ENCODE measurements at regions not wholly inside any gene's neighbourhood (a gene's known extent, or its start where the extent isn't known, plus 50 kb on each side); places are given as distances from the start of the nearest gene placed in this dataset.
"Not testable (repeated sequence)": the region's sequence is repeated elsewhere in the genome, so short reads cannot be mapped to it uniquely, and the experiment has no call there.

DNA sequence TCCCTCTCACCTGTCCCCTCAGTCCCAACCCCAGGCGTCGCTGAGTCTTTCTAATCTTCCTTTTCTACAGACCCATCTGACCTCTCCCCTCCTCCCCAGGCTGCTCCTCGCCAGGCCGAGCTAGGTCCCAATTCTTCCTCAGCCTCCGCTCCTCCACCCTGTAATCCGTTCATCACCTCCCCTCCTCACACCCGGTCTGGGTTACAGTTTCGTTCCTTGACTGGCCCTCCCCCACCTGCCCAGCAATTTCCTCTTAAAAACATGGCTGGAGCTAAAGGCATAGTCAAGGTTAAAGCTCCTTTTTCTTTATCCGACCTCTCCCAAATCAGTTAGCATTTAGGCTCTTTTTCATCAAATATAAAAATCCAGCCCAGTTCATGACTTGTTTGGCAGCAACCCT is 262.0 kb downstream of the SMARCA2 start:
- not testable (repeated sequence) for DNase-seq (ENCODE audit: low read depth in 4 of 4, low spot score in 3 of 4)

- DNase-seq (ENCODE audit: low read depth in 4 of 4, low spot score in 3 of 4) = not testable (repeated sequence)
These were observed 262.5 kb downstream of the SMARCA2 start for GRCh38 chr9:2277644-2278043.

- not testable (repeated sequence) for DNase-seq (ENCODE audit: low read depth in 4 of 4, low spot score in 3 of 4)
These were observed 264.0 kb downstream of the SMARCA2 start for GRCh38 chr9:2279138-2279537.

DNA sequence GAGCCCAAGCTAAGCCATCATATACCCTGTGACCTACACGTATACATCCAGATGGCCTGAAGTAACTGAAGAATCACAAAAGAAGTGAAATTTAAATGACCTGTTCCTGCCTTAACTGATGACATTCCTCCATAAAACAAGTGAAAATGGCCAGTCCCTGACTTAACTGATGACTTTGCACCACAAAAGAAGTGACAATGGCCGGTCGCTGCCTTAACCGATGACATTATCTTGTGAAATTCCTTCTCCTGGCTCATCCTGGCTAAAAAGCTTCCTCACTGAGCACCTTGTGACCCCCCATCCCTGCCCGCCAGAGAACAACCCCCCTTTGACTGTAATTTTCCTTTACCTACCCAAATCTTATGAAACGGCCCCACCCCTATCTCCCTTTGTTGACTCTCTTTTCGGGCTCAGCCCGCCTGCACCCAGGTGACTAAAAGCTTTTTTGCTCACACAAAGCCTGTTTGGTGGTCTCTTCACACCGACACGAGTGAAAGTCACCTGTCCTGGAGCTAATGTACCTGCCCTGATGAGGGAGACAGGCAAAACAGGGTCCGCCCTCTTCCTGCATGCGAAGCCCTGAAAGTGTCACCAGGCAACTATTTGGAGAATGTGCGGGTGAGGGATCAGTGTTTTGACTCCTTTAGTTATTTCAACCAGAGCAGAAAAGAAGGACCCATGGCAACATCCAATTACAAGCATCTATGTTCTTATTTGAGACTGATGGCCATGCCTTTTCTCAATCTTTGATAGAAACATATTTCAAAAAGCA is 266.1 kb downstream of the SMARCA2 start:
- no peak for DNase-seq (ENCODE audit: low read depth in 4 of 4, low spot score in 3 of 4)

- DNase-seq (ENCODE audit: low read depth in 4 of 4, low spot score in 3 of 4) = no peak
These were observed 266.6 kb downstream of the SMARCA2 start for GRCh38 chr9:2281803-2282185.

- DNase-seq (ENCODE audit: low read depth in 4 of 4, low spot score in 3 of 4) = no peak
These were observed 269.6 kb downstream of the SMARCA2 start for GRCh38 chr9:2284770-2285169.

GRCh38 chr9:2285416-2286332 is 270.5 kb downstream of the SMARCA2 start:
- no peak for DNase-seq (ENCODE audit: low read depth in 4 of 4, low spot score in 3 of 4)

DNA sequence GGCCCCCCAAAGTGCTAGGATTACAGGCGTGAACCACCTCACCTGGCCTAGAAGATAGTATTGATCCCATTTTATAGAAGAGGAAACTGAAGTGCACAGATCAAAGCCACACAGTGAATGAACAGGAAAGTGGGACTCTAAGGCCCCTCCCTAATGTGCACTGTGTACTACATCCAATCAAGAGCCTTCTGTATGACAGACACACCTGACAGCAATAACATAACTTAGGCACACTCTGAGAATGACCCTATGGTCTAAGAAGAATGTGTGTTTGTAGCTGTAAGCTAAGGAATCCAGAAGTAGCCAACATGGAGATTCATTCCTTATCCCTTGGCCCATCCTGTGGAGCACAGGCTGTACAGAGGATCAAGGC is 271.2 kb downstream of the SMARCA2 start:
- no peak for DNase-seq (ENCODE audit: low read depth in 4 of 4, low spot score in 3 of 4)

DNA sequence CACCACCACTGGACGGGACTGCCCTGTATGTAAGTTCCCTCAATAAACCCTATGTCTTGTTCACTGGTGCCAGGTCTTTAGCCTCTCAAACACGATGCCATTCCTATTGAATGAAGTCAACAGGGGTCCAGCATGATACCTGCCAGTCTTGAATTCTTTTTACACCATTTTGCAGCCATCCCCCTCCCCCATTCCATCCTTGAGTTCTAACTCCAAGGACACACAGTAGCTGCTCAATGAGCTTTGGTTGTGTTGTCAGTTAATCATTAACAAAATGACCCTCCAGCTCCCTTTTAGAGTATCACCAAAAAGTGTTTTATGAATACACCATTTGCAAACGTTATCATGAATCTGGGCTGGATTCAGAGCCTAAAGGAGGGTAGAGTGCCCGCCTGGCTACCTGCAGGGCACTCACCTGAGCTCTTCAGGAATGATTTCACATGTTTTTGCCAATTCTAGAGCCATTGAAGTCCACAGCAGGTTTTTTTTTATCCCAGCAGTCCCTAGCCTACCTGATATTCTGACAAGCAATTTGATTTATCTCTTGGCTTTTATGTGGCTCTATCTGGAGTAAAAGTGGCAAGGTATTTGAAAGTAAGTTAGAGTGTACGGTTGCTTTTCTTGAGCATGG is 271.8 kb downstream of the SMARCA2 start:
- DNase-seq (ENCODE audit: low read depth in 4 of 4, low spot score in 3 of 4) = no peak

DNA sequence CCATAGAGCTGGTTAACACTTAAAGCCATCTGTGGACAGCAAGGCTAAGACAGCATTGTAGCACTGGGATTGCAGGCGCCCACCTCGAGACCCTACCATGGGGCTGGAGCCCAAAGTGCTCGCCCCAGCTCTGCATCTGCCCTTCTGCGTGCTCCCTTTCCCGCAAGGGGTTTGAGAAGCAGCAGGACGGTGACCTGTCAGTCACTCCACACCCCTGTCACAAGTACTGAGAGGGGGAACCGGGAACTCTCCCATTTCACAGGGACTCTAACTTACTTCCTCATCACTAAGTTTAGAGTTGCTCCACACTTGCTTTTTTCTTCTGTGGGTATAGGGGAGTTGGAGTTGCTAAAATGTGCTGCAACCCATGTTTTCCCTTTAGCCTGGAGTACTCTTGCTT is 273.2 kb downstream of the SMARCA2 start:
- DNase-seq (ENCODE audit: low read depth in 4 of 4, low spot score in 3 of 4) = no peak

- DNase-seq (ENCODE audit: low read depth in 4 of 4, low spot score in 3 of 4) = no peak
These were observed 274.1 kb downstream of the SMARCA2 start for GRCh38 chr9:2289263-2289662.

DNA sequence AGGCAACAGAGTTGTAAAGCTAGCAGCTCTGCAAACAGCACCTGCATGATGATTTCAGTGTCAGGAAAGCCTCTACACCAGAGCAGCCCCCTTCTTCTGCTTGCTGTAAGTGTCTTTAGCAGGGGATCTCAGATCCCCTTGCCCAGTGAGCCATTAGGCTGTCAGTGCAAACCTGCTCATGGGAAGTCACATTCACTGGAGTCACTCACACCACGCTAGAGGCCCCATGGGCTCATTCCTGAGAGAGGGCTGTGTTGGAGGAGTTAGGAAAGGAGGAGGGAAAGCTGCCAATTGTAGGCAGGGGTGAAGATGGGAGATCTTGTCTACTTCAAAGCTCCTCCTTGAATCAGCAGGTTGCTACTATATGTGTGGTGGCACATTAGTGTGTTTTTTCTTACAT is 275.2 kb downstream of the SMARCA2 start:
- no peak for DNase-seq (ENCODE audit: low read depth in 4 of 4, low spot score in 3 of 4)

GRCh38 chr9:2291980-2292704 is 277.0 kb downstream of the SMARCA2 start:
- peak in 1 of 4 donors; percentile 43 for DNase-seq (ENCODE audit: low read depth in 4 of 4, low spot score in 3 of 4)

DNA sequence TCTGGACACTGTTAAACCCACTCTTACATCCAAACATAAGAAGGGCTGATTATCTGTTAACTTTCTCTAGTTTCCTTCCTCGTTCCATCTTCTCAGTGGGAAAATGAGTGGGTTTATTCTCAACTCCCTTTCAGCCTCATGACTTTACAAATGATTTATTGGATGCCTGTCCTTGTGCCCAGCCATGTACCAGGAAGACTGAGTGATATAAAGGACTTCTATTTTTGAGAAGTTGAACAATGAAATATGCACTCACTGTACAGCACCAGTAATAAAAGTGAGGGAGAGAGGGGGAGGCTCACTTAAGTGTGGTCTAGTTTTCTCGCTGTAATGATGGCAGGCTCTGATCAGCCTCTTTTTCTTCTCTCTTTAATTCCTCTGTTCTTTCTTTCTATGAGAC is 277.6 kb downstream of the SMARCA2 start:
- no peak for DNase-seq (ENCODE audit: low read depth in 4 of 4, low spot score in 3 of 4)

DNA sequence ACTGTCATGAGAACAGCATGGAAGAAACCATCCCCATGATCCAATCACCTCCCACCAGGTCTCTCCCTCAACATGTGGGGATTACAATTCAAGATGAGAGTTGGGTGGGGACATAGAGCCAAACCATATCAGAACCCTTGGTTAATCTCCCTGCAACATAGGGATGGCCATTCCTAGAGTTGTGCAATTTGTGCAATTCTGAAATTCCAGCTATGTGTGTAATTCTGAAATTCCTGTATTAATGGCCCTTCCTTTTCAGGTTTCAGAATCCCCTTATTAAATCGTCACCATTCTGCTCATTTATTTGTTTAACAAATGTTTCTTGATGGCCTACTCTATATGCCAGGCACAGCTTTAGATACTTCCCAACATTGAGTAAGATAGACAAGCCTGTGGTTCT is 282.6 kb downstream of the SMARCA2 start:
- DNase-seq (ENCODE audit: low read depth in 4 of 4, low spot score in 3 of 4) = no peak

DNA sequence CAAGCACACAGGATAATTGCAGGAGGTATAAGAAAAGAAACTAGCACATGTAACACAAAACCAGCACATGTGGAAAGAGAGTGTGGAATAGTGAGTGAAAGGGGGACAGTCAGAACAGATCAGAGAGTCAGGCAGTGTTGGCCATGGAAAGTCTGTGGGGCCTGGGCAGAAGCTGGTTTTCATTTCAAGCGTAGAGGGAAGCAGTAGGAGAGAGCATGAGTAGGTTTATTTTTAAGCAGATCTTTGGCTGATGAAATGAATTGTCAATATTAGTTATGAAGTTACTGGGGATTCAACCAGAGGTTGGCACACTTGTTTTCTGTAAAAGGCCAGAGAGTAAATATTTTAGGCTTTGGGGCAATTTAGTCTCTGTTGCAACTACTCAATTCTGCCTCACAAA is 283.1 kb downstream of the SMARCA2 start:
- DNase-seq (ENCODE audit: low read depth in 4 of 4, low spot score in 3 of 4) = no peak

DNA sequence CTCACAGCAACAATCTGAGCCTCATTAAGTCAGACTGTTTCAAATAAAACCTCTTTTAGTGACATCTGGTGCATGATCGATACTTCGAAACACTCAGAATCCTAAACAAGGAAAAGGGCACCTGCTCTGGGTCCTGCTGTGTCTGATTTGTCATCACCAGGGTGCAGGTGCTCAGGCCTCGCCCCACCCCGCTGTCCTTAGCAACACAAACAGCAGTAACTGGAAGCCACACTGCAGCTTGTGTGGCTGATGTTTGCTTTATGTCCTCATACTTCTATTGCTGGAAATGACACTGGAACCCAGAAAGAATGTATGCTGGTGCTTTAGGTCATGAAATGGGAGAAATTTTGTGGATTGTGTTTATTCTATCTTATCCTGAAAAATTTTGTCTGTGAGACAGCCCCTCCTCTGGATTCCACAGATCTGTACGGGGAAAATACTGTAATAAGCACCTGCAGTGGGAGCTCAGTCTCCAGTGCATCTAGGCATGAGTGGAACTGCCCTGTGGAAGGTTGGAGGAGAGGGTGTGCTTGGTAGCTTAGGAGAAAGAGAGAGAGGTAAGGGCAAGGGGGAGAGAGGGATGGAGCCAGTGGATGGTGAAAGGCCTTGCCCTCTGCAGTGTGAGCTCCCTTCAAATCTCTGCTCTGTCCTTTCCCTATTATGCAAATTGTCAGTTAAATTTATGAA is 284.2 kb downstream of the SMARCA2 start:
- no peak for DNase-seq (ENCODE audit: low read depth in 4 of 4, low spot score in 3 of 4)

DNA sequence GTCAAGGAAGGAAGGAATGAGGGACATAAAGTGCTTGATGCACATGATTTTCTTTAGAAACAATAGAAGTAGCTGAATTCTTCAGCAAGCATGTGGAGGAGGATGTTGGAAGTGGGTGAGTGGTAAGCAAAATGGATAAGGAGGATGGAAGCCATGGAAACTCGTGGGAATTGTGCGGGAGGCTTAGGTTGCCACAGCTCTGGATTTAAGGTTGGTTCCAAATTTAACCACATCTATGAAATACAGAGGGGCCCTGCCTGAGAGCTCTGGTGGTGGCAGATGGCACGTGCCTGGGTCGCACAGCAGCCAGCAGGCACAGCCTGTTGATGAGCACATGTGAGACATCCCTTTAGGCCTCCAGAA is 284.7 kb downstream of the SMARCA2 start:
- no peak for DNase-seq (ENCODE audit: low read depth in 4 of 4, low spot score in 3 of 4)

DNA sequence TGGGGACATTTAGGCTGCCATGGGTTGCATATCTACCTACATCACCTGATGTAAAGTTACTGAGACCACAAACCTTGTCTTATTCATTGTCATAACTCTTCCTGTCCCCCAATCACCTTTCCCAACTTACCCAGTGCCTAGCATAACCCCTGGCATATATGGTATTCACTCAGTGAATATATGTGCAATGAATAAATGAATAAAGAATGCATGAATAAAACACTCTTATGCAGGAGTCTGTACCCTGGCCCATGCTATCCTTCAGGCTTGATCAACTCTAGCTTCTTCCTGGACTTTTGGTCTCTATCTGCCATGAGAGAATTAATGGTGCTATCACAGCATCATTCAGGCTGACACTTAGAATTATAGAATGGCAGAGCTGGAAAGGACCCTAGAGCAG is 285.2 kb downstream of the SMARCA2 start:
- no peak for DNase-seq (ENCODE audit: low read depth in 4 of 4, low spot score in 3 of 4)

DNA sequence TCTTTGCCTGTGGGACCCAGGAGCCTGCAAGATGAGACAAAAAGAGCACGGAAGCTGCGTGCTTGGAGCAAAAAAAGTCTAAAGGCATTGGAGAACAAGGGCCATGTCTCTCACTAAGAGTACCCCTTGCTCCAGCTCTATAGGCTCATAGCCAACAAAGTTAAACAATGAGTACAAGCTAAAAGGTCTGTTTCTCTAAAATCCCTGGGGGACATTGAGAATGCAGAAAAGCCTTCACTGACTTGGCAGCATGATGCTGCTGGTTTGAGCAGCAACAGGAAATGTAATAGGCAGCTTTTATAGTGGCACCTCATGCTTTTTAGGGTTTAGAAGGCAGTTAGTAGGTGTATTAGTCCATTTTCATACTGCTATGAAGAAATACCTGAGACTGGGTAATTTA is 287.5 kb downstream of the SMARCA2 start:
- DNase-seq (ENCODE audit: low read depth in 4 of 4, low spot score in 3 of 4) = no peak

Data from left renal pelvis (tissue), 4 donors.